Stimulated activated naive CD4-positive, alpha-beta T cell (primary cell): ENCODE measurements at regions not wholly inside any gene's neighbourhood (a gene's known extent, or its start where the extent isn't known, plus 50 kb on each side); places are given as distances from the start of the nearest gene placed in this dataset.
"Not testable (repeated sequence)": the region's sequence is repeated elsewhere in the genome, so short reads cannot be mapped to it uniquely, and the experiment has no call there.

Experiments
- DNase-seq, 6 experiments: peaks; one replicate each; lab custom pipeline; 2025; lab: John Stamatoyannopoulos, UW

- no peak for DNase-seq
Observed at GRCh38 chr7:68917041-68917651, 681.1 kb upstream of the AUTS2 start.

DNA sequence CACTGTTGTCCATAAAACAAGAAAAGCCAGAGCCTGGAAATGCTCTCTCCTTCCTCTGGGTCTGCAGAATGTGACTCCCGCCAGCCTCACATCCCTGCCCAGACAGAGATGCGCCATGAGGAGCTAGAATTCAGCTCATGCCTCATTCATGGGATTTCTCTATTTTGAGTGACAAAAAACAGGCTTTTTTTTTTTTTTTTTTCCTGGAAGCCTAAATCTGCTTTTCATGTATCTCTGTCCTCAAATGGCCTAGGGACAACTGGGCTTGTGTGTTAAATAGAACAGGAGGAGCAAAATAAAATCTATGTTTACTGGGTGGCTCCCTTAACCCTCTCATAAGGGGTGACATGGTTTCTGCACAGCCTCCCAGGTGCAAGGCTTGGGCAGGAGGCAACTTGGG is 679.7 kb upstream of the AUTS2 start:
- DNase-seq = no peak

GRCh38 chr7:68922850-68923249 is 675.4 kb upstream of the AUTS2 start:
- no peak for DNase-seq

- no peak for DNase-seq
Observed at GRCh38 chr7:68925241-68925640, 673.0 kb upstream of the AUTS2 start.

DNA sequence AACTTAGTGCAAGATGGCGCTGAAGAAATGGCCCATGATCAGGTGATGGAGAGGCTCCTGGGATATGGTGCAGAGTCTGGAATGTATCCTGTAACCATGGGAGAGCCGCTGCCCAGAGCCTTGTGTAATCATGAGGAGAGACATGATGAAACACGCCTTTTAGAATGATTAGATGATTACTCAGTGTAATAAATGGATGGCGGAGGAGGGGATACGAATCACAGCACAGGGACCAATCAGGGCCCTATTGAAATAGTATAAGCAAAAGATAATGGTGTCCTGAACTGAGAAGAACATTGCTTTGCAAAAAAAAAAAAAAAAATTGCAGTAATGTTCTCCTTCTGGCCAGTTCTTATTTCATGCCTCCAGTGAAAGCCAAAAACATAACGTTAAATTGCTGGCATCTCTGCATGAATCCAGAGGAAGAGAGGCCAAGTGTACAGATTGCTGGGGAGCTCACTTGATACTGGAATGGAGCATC is 668.5 kb upstream of the AUTS2 start:
- no peak for DNase-seq

DNA sequence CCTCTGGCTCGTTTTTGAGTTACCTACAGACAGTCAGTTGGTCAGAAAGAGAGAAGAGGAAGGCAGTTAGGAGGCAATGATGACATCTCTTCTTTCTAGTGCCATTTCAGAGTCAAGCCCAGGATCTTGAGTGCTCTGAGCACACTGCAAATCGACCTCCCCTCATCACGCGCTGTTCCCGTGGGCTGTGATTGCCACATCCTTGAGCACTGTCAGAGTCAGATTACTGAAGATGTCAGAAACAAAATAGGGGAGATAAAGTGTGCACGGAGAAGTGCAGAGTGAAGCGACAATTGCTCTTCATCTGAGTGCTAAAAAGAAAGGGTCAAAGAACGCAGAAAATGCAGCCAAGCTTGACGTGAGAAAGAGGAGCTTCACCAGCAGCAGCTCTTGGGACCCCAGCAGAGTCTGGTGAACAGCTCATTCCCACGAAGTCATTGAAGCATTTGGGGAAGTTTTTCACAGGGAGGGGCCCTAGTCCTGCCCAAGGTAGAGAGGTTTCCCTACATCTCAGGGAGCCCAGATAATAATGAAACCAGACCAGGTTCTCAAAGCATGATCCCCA is 661.7 kb upstream of the AUTS2 start:
- DNase-seq = no peak

- no peak for DNase-seq
Observed at GRCh38 chr7:68938151-68938550, 660.1 kb upstream of the AUTS2 start.

GRCh38 chr7:68943786-68944185 is 654.5 kb upstream of the AUTS2 start:
- no peak for DNase-seq

GRCh38 chr7:68955656-68956055 is 642.6 kb upstream of the AUTS2 start:
- DNase-seq = no peak

DNA sequence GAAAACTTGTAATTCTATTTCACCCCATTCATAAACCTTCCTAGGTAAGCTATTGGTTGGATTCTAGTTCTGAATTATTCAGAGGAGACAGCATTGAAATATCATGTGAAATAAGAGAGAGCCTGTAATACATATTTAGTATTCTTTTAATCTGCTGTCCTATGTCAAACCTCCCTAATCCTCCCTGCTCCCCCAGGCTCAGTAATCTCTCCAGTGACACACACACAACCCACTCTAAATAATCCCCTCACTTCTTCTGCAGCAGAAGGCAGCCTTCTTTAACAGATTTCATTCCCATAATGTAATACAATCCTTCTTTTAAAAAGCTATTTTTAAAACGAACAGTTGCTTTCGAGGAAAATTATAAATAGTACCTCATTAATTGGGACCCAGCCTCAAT is 639.7 kb upstream of the AUTS2 start:
- no peak for DNase-seq

DNA sequence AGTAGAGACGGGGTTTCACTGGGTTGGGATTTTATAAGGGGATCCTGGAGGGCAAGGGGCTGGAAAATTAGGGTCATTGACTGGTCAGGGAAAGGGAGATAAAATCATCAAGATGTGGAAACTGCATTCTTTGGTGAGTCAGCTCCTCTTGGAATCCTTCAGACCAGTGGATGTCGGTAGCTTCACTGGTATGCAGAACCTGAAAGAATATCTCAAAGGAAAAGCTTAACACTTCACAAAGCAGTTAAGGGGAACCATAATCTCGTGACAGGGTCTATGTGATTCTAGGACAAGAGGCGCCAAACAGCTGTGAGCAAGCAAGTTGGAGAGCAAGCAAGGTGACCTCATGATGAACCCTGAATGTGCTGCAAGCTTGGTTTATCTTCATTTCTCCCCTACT is 634.7 kb upstream of the AUTS2 start:
- DNase-seq = no peak

GRCh38 chr7:68964060-68964459 is 634.2 kb upstream of the AUTS2 start:
- no peak for DNase-seq

- no peak for DNase-seq
Observed at GRCh38 chr7:68965351-68965750, 632.9 kb upstream of the AUTS2 start.

DNA sequence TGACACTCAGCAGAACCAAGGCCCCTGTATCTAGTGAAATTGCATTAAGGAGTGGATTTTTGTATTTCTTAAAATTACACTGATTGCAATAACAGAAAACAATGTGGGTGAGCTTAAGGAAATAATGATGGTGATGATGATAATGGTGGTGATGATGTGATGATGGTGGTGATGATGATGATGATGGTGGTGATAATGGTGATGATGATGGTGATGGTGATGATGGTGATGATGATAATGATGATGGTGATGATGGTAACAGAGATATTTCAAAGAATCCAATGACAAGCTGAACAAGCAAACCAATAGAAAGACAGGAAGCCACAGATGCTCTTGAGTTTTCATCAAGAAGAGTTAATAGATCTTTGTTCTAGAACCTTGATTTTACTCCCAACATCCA is 630.7 kb upstream of the AUTS2 start:
- DNase-seq = no peak

DNA sequence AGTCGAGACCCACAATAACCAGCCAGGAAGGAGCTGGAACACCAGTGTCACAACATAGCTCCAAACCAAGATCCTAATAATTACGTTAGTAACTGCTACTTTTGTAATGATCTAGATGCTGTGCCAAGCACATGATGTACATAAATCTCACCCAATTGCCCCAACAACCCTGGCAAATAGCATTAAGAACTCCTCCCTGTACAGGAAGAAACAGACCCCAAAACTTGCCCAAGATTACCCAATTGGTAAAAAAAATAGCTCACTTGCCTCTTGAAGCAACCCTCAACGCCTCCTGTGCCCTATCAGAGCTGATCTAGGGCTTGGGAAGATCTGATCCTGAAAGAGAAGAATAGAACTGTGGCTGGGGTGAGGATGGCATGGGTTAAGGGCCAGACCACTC is 628.7 kb upstream of the AUTS2 start:
- no peak for DNase-seq

DNA sequence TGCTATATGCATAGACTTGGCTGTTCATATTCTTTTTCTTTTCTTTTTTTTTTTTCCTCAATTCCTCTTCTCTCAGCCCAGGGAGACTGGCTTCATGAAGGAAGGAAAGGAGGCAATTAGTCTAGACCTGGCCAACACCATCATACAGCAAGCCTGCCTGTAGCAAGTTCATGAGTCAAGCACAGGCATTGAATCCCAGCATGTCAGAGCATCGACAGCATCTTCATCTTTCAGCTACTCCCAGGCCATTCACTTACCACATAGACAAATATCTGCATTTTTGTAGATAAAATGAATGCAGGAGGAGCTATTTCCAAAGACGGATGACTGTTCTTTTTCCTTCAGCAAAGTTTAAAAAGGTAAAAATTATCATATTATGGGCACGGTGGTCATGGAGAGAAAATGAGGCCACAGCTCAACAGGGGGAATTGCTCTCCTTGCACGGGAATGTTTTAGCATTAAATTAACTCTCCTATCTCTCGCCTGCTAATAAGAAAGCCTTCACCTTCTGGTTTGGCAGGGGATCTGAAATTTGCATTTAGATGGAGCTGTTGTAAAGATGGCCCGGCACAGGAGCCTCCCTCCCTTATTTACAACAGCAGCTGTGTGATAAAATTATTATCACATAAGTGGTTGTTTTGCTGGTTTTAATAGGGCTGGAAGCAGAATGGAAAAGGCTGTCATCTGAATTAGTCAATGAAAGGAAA is 626.5 kb upstream of the AUTS2 start:
- no peak for DNase-seq

GRCh38 chr7:68977385-68978055 is 620.8 kb upstream of the AUTS2 start:
- no peak for DNase-seq

GRCh38 chr7:68978710-68979109 is 619.6 kb upstream of the AUTS2 start:
- DNase-seq = no peak

- no peak for DNase-seq
Observed at GRCh38 chr7:68980011-68980410, 618.3 kb upstream of the AUTS2 start.

GRCh38 chr7:68980432-68980831 is 617.8 kb upstream of the AUTS2 start:
- not testable (repeated sequence) for DNase-seq

DNA sequence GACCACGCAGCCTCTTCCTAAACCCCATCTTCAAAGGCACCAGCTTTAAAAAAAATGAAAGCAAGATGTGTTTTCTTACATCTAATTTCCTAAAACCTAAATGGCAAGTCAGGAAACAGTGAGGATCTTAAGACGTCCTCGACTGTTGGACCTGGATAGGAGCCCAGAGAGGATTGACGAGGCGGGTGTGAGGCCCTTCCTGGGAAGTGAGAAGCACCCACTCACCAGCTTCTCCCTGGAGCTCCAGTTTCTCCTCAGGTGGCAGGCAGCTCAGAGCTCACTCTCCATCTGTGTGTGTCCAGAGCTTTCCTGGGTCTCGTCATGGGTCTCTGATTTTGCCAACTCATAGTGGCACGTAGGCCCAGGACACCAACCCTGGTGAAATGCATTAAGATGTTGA is 614.0 kb upstream of the AUTS2 start:
- DNase-seq = no peak

DNA sequence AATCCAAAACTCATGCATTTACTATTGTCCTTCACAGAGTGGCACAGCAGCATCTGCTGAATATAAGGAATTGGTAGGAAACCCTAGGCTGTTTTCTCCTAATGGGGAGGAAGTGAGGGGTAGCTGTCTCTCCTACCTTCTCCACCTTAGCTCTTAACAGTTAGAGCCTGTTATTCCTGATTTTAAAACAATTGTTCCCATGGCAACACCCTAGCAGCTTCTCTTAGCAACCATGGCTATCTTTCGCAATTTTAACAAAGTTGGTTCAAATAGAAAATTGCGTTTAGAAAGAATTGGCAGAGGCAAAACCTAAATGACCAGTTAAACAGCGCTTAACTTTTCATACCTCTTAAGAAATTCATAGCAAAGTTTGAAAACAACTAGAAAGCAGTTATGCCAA is 603.4 kb upstream of the AUTS2 start:
- no peak for DNase-seq

DNA sequence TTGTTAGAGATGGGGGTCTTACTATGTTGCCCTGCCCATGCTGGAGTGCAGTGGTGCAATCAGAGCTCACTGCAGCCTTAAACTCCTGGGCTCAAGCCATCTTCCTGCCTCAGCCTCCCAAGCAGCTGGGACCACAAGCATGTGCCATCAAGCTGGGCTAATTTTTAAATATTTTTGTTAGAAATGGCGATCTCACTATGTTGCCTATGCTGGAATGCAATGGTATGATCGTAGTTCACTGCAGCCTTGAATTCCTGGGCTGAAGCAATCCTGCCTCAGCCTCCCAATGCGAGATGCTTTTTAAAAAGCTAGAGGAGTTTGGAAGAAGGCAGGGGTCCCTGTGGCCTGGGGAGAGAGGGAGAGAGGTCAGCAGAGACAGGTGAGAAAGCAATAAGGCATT is 600.1 kb upstream of the AUTS2 start:
- DNase-seq = no peak
